HUES64 (cell line): ENCODE measurements at regions not wholly inside any gene's neighbourhood (a gene's known extent, or its start where the extent isn't known, plus 50 kb on each side); places are given as distances from the start of the nearest gene placed in this dataset.
"Not testable (repeated sequence)": the region's sequence is repeated elsewhere in the genome, so short reads cannot be mapped to it uniquely, and the experiment has no call there.

Experiments used
- H3K27ac ChIP-seq: 2 replicates; pipeline ENCODE4 v1.7.0; 2013; ENCODE audit warnings: low read depth, low read length, inconsistent platforms
- H3K27me3 ChIP-seq: 2 replicates; pipeline ENCODE4 v1.6.1; 2013; ENCODE audit warnings: mild to moderate bottlenecking, low read length; ENCODE audit not compliant: insufficient read depth
- H3K36me3 ChIP-seq: 2 replicates; pipeline ENCODE4 v1.6.1; 2013; ENCODE audit warnings: mild to moderate bottlenecking, low read length; ENCODE audit not compliant: insufficient read depth
- H3K4me1 ChIP-seq: 2 replicates; pipeline ENCODE4 v1.6.1; 2013; ENCODE audit warnings: mild to moderate bottlenecking, low read length, moderate library complexity; ENCODE audit not compliant: insufficient read depth
- H3K4me3 ChIP-seq: 2 replicates; pipeline ENCODE4 v1.5.1; 2013; ENCODE audit warnings: mild to moderate bottlenecking, low read length, moderate library complexity
- H3K9ac ChIP-seq: 2 replicates; pipeline ENCODE4 v1.6.1; 2013; ENCODE audit warnings: mild to moderate bottlenecking, low read depth, low read length
- H3K9me3 ChIP-seq: 2 replicates; pipeline ENCODE4 v1.6.1; 2013; ENCODE audit warnings: low read depth, low read length; ENCODE audit not compliant: insufficient read depth
- WGBS: fragments of 150-250, 120-280 bp; methylation state at CpG from one replicate; pipeline ENCODE4 v1.1.7; 2013; ENCODE audit warnings: missing lambda C conversion rate; 5-methylcytosine and 5-hydroxymethylcytosine counted together

DNA sequence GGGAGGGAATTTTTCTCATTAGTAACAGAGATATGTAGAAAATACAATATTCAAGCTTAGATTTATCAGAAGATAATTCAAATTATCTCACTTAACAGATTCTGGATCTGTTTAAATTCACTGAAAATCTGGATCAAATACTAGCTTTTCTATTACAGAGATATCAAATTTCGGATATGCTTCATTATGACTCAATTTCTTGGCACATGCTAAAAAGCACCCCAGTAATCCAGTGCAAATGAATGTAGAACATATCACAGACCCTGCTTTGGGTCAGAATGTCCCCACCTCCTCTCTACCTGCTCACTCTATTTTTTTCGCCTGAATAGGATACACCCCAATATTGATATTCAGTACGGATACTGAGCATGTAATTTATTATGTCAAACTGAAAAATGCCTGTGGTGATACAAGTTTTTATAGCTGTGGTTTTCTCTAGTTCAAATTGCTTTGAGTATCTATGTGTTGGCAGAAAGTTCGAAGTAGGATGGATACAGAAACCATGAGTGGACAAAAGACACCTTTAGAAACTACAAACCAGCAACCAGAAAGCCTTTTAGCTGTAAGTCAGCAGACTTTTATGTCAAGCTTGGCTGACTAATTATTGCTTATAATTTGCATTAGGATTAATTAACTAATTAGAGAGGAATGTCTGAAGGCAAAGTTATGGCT, 290.0 kb downstream of the TFAP2B start:
- no peaks in the 10 kb centered on the region for H3K27me3 ChIP-seq

DNA sequence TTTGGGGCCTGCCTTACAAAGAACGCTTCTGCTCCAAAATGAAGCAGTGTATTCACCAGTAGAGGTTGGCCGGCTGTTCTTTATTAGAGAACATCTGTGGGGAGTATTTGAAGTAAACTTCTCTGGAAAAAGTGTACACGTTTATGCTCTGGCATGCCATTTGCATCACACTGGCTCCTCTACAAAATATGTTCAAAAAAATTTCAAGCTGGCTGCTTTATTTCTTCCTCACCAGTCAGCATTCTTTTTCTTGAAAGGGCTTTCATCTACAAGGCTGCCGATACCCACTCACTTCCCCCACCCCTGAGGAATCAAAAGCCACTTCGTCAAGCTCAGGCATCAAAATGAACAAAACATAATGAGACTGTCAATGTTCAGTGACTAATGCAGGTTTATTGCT, 294.1 kb downstream of the TFAP2B start:
- H3K27me3 ChIP-seq = no peaks in the 10 kb centered on the region
- H3K9me3 ChIP-seq = no peaks in the 10 kb centered on the region
- H3K36me3 ChIP-seq = no peaks in the 10 kb centered on the region
- H3K9ac ChIP-seq = no peak overlapping the region
- no peak overlapping the region for H3K4me3 ChIP-seq
- 0 out of 2 replicates have a peak, but pooled peaks cover 8% of the 10 kb centered on the region for H3K4me1 ChIP-seq
- WGBS = 89% methylated on average over 5 of the region's 5 CpGs
- H3K27ac ChIP-seq = no peak overlapping the region

More for the DNA sequence above, 290.0 kb downstream of the TFAP2B start:
- WGBS = 94% methylated on average over 2 of the region's 4 CpGs
- H3K4me1 ChIP-seq = no peaks in the 10 kb centered on the region
- H3K27ac ChIP-seq = no peak overlapping the region
- no peak overlapping the region for H3K9ac ChIP-seq
- no peaks in the 10 kb centered on the region for H3K36me3 ChIP-seq
- no peak overlapping the region for H3K4me3 ChIP-seq
- no peaks in the 10 kb centered on the region for H3K9me3 ChIP-seq

DNA sequence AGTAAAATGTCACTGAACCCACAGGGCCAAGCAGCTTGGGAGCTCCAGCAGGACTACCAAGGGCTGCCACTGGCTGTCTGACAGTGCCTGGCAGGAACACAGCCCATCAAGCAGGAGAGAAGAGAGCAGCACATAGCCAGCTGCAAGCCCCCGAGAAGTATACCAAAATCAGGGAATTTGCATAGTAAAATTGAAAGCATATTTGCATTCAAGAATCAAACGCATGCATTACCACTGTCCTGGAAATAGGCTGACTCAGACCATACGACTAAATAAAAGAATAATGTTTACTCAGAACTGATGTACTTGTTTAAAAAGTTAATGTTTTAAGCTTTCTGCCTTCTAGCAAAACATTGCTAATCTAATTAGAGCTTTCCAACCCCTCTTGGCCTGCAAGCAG, 298.1 kb downstream of the TFAP2B start:
- 86% methylated on average over 3 of the region's 3 CpGs for WGBS
- H3K9me3 ChIP-seq = no peaks in the 10 kb centered on the region

DNA sequence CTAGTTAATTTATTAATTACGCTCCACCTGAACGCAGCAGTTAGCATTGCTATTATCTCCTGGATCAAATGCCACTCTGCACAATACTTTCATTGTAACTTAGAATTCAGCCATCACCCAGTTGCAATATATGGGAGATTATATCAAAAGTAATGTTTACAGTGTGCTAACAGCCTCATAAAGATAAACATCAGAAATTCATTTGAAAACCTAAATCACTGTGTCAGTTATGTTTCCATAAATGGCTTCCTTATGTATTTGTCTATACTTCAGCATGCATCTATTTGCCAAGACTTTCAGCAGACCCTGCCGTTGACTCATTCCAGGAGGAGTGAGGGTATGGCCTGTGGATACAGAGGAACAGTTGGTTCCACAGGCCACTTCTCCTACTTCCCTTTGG, 300.1 kb downstream of the TFAP2B start:
- Histone ChIP-seq H3K27me3 (no peaks in the 10 kb centered on the region), H3K36me3 (no peaks in the 10 kb centered on the region), H3K9me3 (no peaks in the 10 kb centered on the region), H3K4me3 (no peak overlapping the region), H3K27ac (no peak overlapping the region), H3K4me1 (0 out of 2 replicates have a peak, but pooled peaks cover 8% of the 10 kb centered on the region), H3K9ac (no peak overlapping the region)
- WGBS = 95% methylated on average over 2 of the region's 3 CpGs

More for the DNA sequence above, 298.1 kb downstream of the TFAP2B start:
- Histone ChIP-seq H3K27me3 (no peaks in the 10 kb centered on the region), H3K4me1 (0 out of 2 replicates have a peak, but pooled peaks cover 8% of the 10 kb centered on the region), H3K9ac (no peak overlapping the region), H3K4me3 (no peak overlapping the region), H3K36me3 (no peaks in the 10 kb centered on the region), H3K27ac (no peak overlapping the region)

DNA sequence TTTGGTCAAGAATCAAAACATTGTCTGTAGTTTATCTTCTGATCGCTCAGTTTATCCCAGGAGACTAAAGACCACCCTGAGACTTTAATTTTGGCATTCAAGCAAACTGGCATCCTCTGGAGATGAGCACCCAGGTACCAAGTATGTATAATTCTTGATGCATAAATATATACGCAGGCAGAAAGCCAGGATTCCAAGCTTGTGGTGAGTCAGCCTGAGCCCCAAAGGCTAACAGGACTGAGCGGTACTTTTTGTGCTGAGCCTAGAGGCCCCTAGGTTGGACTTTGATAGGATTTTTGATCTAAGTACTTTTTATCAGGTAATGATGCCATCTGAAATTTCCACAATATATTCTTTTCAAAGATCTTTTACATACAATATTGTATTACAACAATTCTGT, 301.3 kb downstream of the TFAP2B start:
- H3K9me3 ChIP-seq = no peaks in the 10 kb centered on the region
- H3K9ac ChIP-seq = no peak overlapping the region
- H3K36me3 ChIP-seq = no peaks in the 10 kb centered on the region
- H3K27ac ChIP-seq = no peak overlapping the region
- 0 out of 2 replicates have a peak, but pooled peaks cover 8% of the 10 kb centered on the region for H3K4me1 ChIP-seq
- 94% methylated on average over 3 of the region's 3 CpGs for WGBS
- H3K27me3 ChIP-seq = no peaks in the 10 kb centered on the region
- no peak overlapping the region for H3K4me3 ChIP-seq

DNA sequence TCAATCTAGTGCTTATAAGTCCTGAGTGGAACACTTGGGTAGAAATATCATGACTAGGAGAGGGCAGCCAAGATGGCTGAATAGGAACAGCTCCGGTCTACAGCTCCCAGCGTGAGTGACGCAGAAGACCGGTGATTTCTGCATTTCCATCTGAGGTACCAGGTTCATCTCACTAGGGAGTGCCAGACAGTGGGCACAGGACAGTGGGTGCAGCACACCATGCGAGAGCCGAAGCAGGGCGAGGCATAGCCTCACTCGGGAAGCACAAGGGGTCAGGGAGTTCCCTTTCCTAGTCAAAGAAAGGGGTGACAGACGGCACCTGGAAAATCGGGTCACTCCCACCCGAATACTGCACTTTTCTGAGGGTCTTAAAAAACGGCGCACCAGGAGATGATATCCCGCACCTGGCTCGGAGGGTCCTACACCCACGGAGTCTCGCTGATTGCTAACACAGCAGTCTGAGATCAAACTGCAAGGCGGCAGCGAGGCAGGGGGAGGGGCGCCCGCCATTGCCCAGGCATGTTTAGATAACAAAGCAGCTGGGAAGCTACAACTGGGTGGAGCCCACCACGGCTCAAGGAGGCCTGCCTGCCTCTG, 302.8 kb downstream of the TFAP2B start:
- WGBS = 88% methylated on average over 22 of the region's 22 CpGs
- not testable (repeated sequence) for H3K27ac ChIP-seq, H3K36me3 ChIP-seq

DNA sequence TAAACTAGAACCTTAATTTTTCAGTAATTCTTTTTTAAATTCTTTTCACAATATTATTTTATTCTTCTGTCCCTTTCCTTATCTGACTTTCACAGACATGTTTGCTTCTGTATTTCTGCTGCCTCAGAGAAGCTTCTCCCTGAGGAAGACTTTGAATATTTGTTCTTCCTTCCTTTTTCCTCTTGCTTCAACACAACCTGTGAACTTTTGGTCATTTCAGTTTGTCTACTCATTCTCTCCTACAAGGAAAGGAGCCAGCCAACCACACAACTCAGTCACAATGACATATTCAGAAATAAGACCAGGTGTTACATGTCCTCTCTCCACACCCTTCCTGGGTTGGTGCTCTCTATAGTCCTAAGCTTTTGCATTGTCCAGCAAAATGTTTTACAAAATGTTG, 310.4 kb downstream of the TFAP2B start:
- H3K36me3 ChIP-seq = no peaks in the 10 kb centered on the region
- no peaks in the 10 kb centered on the region for H3K27me3 ChIP-seq
- H3K9ac ChIP-seq = no peak overlapping the region
- no peaks in the 10 kb centered on the region for H3K9me3 ChIP-seq
- H3K4me1 ChIP-seq = no peaks in the 10 kb centered on the region
- H3K27ac ChIP-seq = no peak overlapping the region
- H3K4me3 ChIP-seq = no peak overlapping the region

More for the DNA sequence above, 302.8 kb downstream of the TFAP2B start:
- H3K4me1 ChIP-seq, H3K9me3 ChIP-seq, H3K9ac ChIP-seq, H3K4me3 ChIP-seq, H3K27me3 ChIP-seq: not testable (repeated sequence)

DNA sequence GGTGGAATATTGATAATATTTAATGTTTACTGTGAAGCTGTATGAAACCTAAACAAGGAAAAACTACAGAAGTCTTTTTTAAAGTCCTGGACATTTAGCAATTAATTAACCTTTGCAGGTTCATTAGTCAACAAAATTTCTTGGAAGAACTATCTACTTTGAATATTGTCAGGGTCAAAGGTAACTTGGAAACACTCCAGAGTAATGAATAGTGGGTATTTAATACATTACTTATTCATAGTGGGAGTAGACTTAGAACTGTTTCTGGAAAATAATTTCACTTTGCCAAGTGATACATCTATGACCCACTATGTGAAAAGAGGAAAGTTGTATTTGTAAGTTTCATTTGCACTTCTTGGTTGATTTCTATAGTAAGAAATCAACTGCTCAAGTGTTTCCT, 319.1 kb downstream of the TFAP2B start:
- Histone ChIP-seq H3K9ac (no peak overlapping the region), H3K36me3 (no peaks in the 10 kb centered on the region), H3K4me3 (no peak overlapping the region), H3K27ac (no peak overlapping the region), H3K4me1 (no peaks in the 10 kb centered on the region), H3K27me3 (no peaks in the 10 kb centered on the region), H3K9me3 (no peaks in the 10 kb centered on the region)

DNA sequence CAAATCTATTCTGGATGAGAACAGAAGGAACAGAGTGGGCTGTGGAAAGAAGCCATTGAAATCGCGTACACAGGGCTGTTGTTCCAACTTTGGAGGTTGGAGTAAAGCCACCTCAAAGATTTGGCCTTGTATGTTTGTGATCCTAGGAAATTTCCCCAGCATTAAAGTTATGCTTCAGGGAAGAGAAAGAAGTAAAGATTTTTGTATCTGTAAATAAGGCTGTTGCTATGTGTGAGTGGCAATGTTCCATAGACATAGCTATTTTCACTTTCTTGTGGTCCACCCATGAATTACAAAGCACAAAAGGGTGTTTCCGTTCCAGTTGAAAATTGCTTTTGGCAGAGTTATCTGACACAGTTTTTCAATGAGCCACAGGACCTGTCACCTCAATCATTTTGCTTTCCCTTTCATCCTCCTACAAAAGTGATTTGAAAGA, 321.3 kb downstream of the TFAP2B start:
- WGBS = 98% methylated on average over 3 of the region's 3 CpGs
- Histone ChIP-seq H3K9me3 (no peaks in the 10 kb centered on the region), H3K4me1 (no peaks in the 10 kb centered on the region), H3K36me3 (no peaks in the 10 kb centered on the region), H3K27me3 (no peaks in the 10 kb centered on the region), H3K9ac (no peak overlapping the region), H3K4me3 (no peak overlapping the region), H3K27ac (no peak overlapping the region)

DNA sequence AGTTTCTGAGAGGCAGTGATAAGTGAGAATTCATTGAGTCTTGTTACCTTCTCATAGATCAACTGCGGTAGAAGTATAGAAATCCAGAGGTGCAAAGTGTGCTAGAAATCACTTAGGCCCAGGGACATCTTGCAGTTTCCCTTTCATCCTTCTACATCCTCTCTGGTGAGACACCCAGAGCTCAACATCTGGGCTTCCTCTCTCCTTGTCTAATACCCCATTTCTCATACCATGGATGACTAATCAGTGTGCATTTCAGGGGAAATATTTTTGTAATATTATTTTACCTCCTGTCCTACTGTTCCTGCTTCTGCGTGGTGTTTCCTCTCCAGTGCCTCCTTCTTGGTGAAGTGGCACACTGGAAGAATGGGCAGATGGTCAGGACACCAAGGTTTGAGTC, 322.4 kb downstream of the TFAP2B start:
- no peak overlapping the region for H3K9ac ChIP-seq
- no peak overlapping the region for H3K27ac ChIP-seq
- no peaks in the 10 kb centered on the region for H3K27me3 ChIP-seq
- H3K36me3 ChIP-seq = no peaks in the 10 kb centered on the region
- H3K9me3 ChIP-seq = no peaks in the 10 kb centered on the region
- no peaks in the 10 kb centered on the region for H3K4me1 ChIP-seq
- H3K4me3 ChIP-seq = no peak overlapping the region
- 93% methylated on average over 2 of the region's 2 CpGs for WGBS

DNA sequence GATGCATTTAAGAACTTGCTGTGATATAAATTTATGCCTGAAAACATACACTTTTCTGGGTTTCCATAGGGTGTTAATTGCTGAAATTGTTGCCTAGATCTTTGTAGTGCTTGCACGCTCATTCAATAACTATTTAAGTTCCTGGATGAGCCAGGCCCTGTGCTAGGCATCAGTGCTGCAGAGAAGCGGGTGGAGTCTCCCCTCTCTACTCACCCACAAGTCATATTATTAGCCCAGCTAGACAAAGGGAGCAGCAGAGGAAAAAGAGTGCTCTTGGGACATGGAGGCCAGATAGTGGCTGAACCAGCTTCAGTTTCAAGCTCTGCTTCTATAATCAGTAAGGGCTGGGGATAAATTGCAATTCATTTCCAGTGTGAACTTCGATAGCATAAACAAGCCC, 329.1 kb downstream of the TFAP2B start:
- 98% methylated on average over 2 of the region's 3 CpGs for WGBS
- Histone ChIP-seq H3K4me1 (no peaks in the 10 kb centered on the region), H3K9me3 (no peaks in the 10 kb centered on the region), H3K36me3 (no peaks in the 10 kb centered on the region), H3K27ac (no peak overlapping the region), H3K4me3 (no peak overlapping the region), H3K9ac (no peak overlapping the region), H3K27me3 (peaks cover 14% of the 10 kb centered on the region)
